K562 (cell line): ENCODE measurements at regions not wholly inside any gene's neighbourhood (a gene's known extent, or its start where the extent isn't known, plus 50 kb on each side); places are given as distances from the start of the nearest gene placed in this dataset.

Experiments used
- ATF7 ChIP-seq: fragments of 450-650 bp; IDR thresholded peaks from 2 replicates; pipeline ENCODE4 v1.7.1; 2014; ENCODE audit warnings: mild to moderate bottlenecking, moderate library complexity
- BRD9 ChIP-seq: fragments of 450-650 bp; IDR thresholded peaks from 2 replicates; pipeline ENCODE4 v1.6.1; 2018; ENCODE audit warnings: low read depth; ENCODE audit not compliant: partially characterized antibody
- ESRRB ChIP-seq: fragments of 250-450 bp; sonication (Bioruptor Pico); IDR thresholded peaks from 2 replicates; pipeline ENCODE4 v1.5.0; 2020; ENCODE audit warnings: mild to moderate bottlenecking, moderate library complexity, borderline replicate concordance
- HDAC1 ChIP-seq, 2 experiments: fragments of 450-650 bp; IDR thresholded peaks; 2 replicates each; pipeline ENCODE4 v1.6.1; 2016 to 2017; ENCODE audit warnings: inconsistent platforms in 1 of 2, mild to moderate bottlenecking in 1 of 2, moderate library complexity in 1 of 2
- JUNB ChIP-seq: fragments of 450-650 bp; formaldehyde crosslinking; conservative IDR thresholded peaks from 2 replicates; pipeline ENCODE4 v1.4.0; 2020; ENCODE audit warnings: mild to moderate bottlenecking
- KDM2B ChIP-seq: fragments of 250-450 bp; sonication (Bioruptor Pico); IDR thresholded peaks from 2 replicates; pipeline ENCODE4 v1.8.0; 2021; ENCODE audit warnings: mild to moderate bottlenecking, moderate library complexity
- MTA1 ChIP-seq: fragments of 450-650 bp; IDR thresholded peaks from 2 replicates; pipeline ENCODE4 v1.6.1; 2017; ENCODE audit warnings: borderline replicate concordance
- NCOA4 ChIP-seq: fragments of 450-650 bp; IDR thresholded peaks from 2 replicates; pipeline ENCODE4 v1.6.1; 2018; ENCODE audit warnings: mild to moderate bottlenecking; ENCODE audit not compliant: partially characterized antibody
- RUNX1 ChIP-seq: sonication (generic); IDR thresholded peaks from 2 replicates; pipeline ENCODE4 v1.6.1; 2016; ENCODE audit warnings: antibody characterized with exemption, low read depth
- XRCC5 ChIP-seq: fragments of 200-400 bp; formaldehyde crosslinking; IDR thresholded peaks from 2 replicates; pipeline ENCODE4 v1.6.1; 2017; ENCODE audit warnings: low read depth, mild to moderate bottlenecking, low read length
- ZFX ChIP-seq: sonication (generic); formaldehyde crosslinking; IDR thresholded peaks from 2 replicates; pipeline ENCODE4 v1.8.0; 2022; ENCODE audit warnings: mild to moderate bottlenecking, missing genetic modification reagents, moderate library complexity
- ZNF3 ChIP-seq: fragments of 250-450 bp; sonication (Bioruptor Pico); IDR thresholded peaks from 2 replicates; pipeline ENCODE4 v1.5.0; 2021; ENCODE audit warnings: mild to moderate bottlenecking, moderate library complexity
- ZNF407 ChIP-seq: fragments of 450-650 bp; IDR thresholded peaks from 2 replicates; pipeline ENCODE4 v1.6.1; 2016; ENCODE audit warnings: low read depth
- ZNF740 ChIP-seq, 3 experiments: fragments of 200-800 bp in 1 of 3; sonication (Bioruptor generic) in 1 of 3; sonication (generic) in 1 of 3; formaldehyde crosslinking in 1 of 3; IDR thresholded peaks; 2 replicates each; pipeline versions ENCODE4 v1.6.1 to v1.8.0; 2016 to 2022; ENCODE audit warnings: mild to moderate bottlenecking in 2 of 3, missing compliant biosample characterization in 2 of 3, missing genetic modification characterization in 2 of 3, missing genetic modification reagents in 1 of 3
- TF ChIP-seq, protein P1 (sequence below): fragments of 250-450 bp; sonication (Bioruptor Pico); IDR thresholded peaks from 2 replicates; pipeline ENCODE4 v1.8.0; 2022; ENCODE audit warnings: inconsistent platforms, mild to moderate bottlenecking, moderate library complexity, borderline replicate concordance
- TF ChIP-seq, protein P2 (sequence below), 2 experiments: fragments of 450-650 bp; IDR thresholded peaks; 2 replicates each; pipeline ENCODE4 v1.6.1; 2016

DNA sequence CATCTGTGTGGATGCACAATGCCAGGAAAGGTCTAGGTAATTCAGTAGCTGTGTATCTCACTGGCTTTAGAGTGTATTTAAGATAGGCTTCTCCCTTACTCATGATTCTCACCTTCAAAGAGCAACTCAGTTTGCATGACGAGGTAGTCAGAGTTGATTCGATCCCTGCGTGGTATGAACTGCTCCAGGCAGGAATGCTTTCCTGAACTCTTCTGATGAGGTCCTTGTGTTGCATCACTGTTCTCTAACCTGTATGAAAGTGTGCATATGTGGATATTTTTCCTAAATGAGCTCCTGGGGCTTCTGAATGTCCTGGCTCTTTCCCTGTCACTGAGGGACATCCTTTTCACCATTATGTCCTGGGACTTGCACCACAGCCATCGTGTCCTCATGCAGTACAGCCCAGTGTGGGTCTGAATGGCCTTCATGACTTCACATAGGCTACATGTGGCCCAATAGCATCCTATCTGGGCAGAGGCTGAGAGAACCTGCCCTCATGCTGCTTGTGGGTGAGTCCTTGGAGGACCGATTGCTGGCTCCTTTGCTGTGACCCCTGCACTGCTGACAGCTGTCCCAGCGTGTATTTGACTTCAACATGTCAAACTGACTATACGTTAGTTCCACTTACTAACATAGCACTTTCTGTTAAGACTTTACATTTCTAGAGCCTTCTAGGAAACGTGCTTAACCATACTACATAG, 65.3 kb upstream of the WDR1 start (continued):
- TF ChIP-seq ZNF740 (CRISPR knock-in tag; IDR thresholded peaks at IDR 0.05), result no peak
- TF ChIP-seq ZNF740 (tag; IDR thresholded peaks at IDR 0.05), result peak in 1 of 2 experiments; percentile 48; a peak in 1 of 4 replicates
- no peak for TF ChIP-seq RUNX1
- TF ChIP-seq ZFX (CRISPR knock-in tag), result no peak
- TF ChIP-seq ZNF407, result no peak
- TF ChIP-seq, protein P1, sequence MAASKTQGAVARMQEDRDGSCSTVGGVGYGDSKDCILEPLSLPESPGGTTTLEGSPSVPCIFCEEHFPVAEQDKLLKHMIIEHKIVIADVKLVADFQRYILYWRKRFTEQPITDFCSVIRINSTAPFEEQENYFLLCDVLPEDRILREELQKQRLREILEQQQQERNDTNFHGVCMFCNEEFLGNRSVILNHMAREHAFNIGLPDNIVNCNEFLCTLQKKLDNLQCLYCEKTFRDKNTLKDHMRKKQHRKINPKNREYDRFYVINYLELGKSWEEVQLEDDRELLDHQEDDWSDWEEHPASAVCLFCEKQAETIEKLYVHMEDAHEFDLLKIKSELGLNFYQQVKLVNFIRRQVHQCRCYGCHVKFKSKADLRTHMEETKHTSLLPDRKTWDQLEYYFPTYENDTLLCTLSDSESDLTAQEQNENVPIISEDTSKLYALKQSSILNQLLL (CRISPR knock-in tag), result no peak
- no peak for TF ChIP-seq MTA1
- TF ChIP-seq, protein P2, sequence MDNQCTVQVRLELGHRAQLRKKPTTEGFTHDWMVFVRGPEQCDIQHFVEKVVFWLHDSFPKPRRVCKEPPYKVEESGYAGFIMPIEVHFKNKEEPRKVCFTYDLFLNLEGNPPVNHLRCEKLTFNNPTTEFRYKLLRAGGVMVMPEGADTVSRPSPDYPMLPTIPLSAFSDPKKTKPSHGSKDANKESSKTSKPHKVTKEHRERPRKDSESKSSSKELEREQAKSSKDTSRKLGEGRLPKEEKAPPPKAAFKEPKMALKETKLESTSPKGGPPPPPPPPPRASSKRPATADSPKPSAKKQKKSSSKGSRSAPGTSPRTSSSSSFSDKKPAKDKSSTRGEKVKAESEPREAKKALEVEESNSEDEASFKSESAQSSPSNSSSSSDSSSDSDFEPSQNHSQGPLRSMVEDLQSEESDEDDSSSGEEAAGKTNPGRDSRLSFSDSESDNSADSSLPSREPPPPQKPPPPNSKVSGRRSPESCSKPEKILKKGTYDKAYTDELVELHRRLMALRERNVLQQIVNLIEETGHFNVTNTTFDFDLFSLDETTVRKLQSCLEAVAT (IDR thresholded peaks at IDR 0.05), result peak in 1 of 2 experiments; percentile 71; a peak in 1 of 4 replicates
- TF ChIP-seq ESRRB, result no peak
- no peak for TF ChIP-seq ZNF3 (CRISPR knock-in tag)
- TF ChIP-seq NCOA4, result no peak
- TF ChIP-seq BRD9, result peak; percentile 23
- no peak for TF ChIP-seq HDAC1 (IDR thresholded peaks at IDR 0.05)
- no peak for TF ChIP-seq ATF7
- TF ChIP-seq XRCC5, result no peak
- no peak for TF ChIP-seq JUNB (CRISPR knock-in tag)
- TF ChIP-seq KDM2B (CRISPR knock-in tag), result 0 out of 2 replicates have a peak, but pooled peaks have one; percentile 11
